ENCODE measurements at regions not wholly inside any gene's neighbourhood (a gene's known extent, or its start where the extent isn't known, plus 50 kb on each side); places are given as distances from the start of the nearest gene placed in this dataset.

DNA sequence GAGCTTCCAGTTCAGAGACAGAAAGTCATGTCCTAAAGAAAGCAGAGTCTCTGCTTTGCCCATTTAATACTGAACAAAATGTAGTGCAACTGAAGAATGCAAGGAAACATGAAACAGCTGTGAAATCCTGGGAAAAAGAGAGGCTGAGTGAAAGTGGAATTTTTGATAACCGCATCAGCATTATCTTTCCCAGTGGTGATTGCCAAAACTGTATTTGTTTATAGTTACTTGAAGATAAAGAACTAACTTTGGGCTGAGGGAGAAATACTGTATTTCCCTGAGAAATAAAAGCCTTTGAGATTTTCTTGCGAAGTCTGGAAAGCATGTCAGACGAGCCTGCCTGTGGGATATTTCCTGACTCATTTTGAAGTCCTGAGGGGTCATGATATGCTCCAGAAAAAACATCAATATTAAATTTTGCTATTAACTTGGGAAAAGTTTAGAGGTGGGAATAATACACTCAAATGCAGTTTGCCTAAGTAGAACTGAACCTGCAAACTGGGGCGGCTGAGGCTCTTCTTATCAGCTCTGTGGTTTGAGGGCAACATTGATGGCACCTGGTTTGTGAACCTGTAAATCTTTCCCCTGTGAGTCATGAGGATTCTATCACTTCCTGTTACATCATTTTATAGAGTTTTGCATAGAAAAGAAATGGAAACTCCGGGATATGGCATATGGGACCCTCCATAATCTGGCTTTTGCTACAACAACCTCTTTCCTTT, 855.3 kb downstream of the MCTP2 start:
- in situ Hi-C loops (cut with MboI; ENCODE audit: low pct_unique_long_range_greater_than_20kb, low sequenced_read_pairs, unreplicated experiment): no loop called here
- TF ChIP-seq, protein P1, sequence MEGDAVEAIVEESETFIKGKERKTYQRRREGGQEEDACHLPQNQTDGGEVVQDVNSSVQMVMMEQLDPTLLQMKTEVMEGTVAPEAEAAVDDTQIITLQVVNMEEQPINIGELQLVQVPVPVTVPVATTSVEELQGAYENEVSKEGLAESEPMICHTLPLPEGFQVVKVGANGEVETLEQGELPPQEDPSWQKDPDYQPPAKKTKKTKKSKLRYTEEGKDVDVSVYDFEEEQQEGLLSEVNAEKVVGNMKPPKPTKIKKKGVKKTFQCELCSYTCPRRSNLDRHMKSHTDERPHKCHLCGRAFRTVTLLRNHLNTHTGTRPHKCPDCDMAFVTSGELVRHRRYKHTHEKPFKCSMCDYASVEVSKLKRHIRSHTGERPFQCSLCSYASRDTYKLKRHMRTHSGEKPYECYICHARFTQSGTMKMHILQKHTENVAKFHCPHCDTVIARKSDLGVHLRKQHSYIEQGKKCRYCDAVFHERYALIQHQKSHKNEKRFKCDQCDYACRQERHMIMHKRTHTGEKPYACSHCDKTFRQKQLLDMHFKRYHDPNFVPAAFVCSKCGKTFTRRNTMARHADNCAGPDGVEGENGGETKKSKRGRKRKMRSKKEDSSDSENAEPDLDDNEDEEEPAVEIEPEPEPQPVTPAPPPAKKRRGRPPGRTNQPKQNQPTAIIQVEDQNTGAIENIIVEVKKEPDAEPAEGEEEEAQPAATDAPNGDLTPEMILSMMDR (IDR thresholded peaks at IDR 0.05; ENCODE audit: extremely low read depth, insufficient read depth, missing control alignments): no peak
- DNase-seq (ENCODE audit: low spot score): no peak

DNA sequence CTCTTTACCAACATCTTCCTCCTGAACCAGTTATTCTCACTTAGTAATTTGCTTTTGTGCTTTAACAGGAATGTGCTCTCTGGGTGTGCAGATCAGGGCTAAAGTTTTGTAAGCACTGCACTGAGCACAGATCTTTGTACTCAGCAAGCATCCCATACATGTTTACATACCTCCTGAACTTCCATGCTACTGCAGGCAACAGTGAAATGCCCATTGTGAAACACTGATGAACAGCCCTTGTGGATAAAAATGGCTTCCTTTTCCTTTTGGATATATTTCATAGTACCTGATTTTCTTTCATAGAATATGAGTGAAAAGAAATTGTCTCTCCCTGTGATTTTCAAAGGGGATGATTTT, 855.9 kb downstream of the MCTP2 start:
- in situ Hi-C loops (cut with MboI; ENCODE audit: low pct_unique_long_range_greater_than_20kb, low sequenced_read_pairs, unreplicated experiment): no loop called here
- DNase-seq (ENCODE audit: low spot score): no peak

DNA sequence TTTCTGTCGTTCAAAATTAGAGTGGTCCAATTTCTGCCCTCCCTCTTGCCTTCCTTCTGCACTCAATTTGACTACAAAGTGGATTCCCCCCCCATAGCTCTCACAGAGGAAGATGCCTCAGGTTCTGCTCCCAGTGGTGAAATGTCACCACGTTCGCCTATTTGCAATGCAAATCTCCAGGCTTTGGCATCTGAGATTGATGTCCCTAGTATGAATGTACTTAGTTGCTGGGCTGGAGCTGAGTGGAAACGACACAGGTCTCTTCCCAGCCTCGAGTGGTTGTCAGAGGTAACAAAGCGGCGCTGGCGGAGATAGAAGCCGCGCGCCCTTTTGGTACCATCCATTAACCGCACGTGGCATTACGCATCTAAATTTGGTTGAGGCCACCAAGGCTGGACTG, 860.1 kb downstream of the MCTP2 start:
- DNase-seq (ENCODE audit: low spot score): no peak
- in situ Hi-C loops (cut with MboI; ENCODE audit: low pct_unique_long_range_greater_than_20kb, low sequenced_read_pairs, unreplicated experiment): no loop called here
- TF ChIP-seq, protein P1 (IDR thresholded peaks at IDR 0.05; ENCODE audit: extremely low read depth, insufficient read depth, missing control alignments): no peak

More for the DNA sequence above, 855.9 kb downstream of the MCTP2 start:
- TF ChIP-seq, protein P1 (IDR thresholded peaks at IDR 0.05; ENCODE audit: extremely low read depth, insufficient read depth, missing control alignments): no peak

DNA sequence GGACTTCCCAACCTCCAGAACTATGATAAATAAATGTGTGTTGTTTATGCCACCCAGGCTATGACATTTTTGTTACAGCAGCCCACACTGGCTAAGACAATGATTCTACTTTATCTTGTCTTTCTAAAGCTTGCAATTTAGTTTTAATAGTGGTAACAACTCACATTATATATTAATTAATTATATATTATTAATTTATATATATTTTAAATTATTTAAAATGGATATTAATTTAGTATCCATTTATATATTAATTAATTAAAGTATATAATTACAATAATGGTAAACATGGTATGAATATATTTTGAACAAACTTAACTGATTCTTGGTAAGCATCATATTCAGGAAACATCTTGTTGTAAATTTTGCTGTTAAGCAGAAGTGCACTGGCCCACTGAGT, 863.9 kb downstream of the MCTP2 start:
- no peak for DNase-seq (ENCODE audit: low spot score)
- in situ Hi-C loops (cut with MboI; ENCODE audit: low pct_unique_long_range_greater_than_20kb, low sequenced_read_pairs, unreplicated experiment): no loop called here
- TF ChIP-seq, protein P1 (IDR thresholded peaks at IDR 0.05; ENCODE audit: extremely low read depth, insufficient read depth, missing control alignments): no peak

DNA sequence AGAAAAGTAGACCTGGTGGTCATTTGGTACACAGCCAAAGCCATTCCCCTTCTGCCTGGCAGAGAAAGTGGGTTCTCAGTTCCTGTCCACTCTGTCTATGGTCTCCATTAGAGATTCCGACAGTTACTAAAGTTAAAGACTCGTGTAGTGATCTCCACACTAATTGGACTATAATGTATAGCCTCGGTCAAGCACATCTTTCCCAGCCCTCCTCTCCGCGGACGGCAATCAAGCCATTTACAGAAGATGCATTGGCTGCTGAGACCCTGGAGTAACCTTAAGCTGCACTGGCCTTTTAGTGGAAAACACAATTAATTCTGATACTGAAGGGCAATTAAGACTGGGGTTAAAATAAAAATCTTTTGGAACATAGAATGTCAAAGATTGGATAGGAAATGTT, 865.3 kb downstream of the MCTP2 start:
- TF ChIP-seq, protein P1 (IDR thresholded peaks at IDR 0.05; ENCODE audit: extremely low read depth, insufficient read depth, missing control alignments): no peak
- DNase-seq (ENCODE audit: low spot score): no peak
- in situ Hi-C loops (cut with MboI; ENCODE audit: low pct_unique_long_range_greater_than_20kb, low sequenced_read_pairs, unreplicated experiment): no loop called here

DNA sequence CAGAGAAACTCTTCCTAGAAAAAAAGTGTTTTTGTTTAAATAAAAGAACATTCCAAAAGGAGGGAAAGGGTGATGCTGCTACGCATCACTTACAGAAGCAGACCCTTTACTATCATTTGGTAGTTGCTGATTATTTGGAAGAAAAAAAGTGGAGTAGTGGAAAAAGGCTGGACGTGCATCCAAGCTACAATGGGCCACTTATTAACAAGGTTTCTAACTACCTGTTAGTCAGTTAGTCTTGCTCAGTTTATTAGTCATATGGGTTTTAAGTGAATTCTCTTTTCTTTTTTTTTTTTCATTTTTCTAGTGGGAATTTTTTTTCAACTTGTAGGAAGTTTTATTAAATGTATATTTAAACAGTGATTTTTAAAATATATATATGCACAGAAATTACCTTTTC, 866.0 kb downstream of the MCTP2 start:
- in situ Hi-C loops (cut with MboI; ENCODE audit: low pct_unique_long_range_greater_than_20kb, low sequenced_read_pairs, unreplicated experiment): no loop called here
- no peak for DNase-seq (ENCODE audit: low spot score)
- TF ChIP-seq, protein P1 (IDR thresholded peaks at IDR 0.05; ENCODE audit: extremely low read depth, insufficient read depth, missing control alignments): no peak
